T-cell (primary cell): ENCODE measurements at regions not wholly inside any gene's neighbourhood (a gene's known extent, or its start where the extent isn't known, plus 50 kb on each side); places are given as distances from the start of the nearest gene placed in this dataset.

ENCODE experiments used
- ATAC-seq, 4 experiments: fragments of 200-7000 bp in 3 of 4; fragments of 150-1000 bp in 1 of 4; cut with Tn5 transposase; replicated peaks in 1 of 4; 1 replicate in 3 of 4; 2 replicates in 1 of 4; pipeline ENCODE4 v1.10.0; 2021; ENCODE audit warnings: moderate library complexity in 3 of 4, mild to moderate bottlenecking in 2 of 4, moderate number of reproducible peaks in 1 of 4
- CTCF ChIA-PET, 2 donors: fragments of 300-600 bp; sonication (Branson Sonifier 250); formaldehyde crosslinking; loops; one replicate each; lab custom pipeline; 2022; ENCODE audit warnings: antibody characterized with exemption in 2 of 2; lab: Charles Lee
- POLR2A ChIA-PET, 2 donors: fragments of 300-600 bp; sonication (Branson Sonifier 250); formaldehyde crosslinking; loops; one replicate each; lab custom pipeline; 2022; ENCODE audit warnings: antibody characterized with exemption in 2 of 2; lab: Charles Lee
- DNase-seq, 35 experiments: peaks; one replicate each; pipeline versions ENCODE4 v3.0.0 to v3.0.0-alpha.2; 2013 to 2023
- H3K27ac ChIP-seq: one replicate; pipeline ENCODE4 v1.5.1; 2013; ENCODE audit warnings: low read length
- H3K27me3 ChIP-seq, 2 experiments: replicated peaks in 1 of 2; 1 replicate in 1 of 2; 2 replicates in 1 of 2; pipeline versions ENCODE4 v1.6.1 to v1.7.0; 2013; ENCODE audit warnings: low read length in 1 of 2, mixed read lengths in 1 of 2; ENCODE audit not compliant: control insufficient read depth in 2 of 2, insufficient read depth in 2 of 2; ENCODE audit errors: extremely low read depth in 1 of 2
- H3K36me3 ChIP-seq, 2 donors: 1 replicate in 1 of 2; 2 replicates in 1 of 2; pipeline versions ENCODE4 v1.6.1 to v1.7.0; 2013; ENCODE audit warnings: low read length in 1 of 2; ENCODE audit not compliant: control insufficient read depth in 2 of 2, insufficient read depth in 1 of 2; ENCODE audit errors: extremely low read depth in 1 of 2
- H3K4me1 ChIP-seq, 2 experiments: 1 replicate in 1 of 2; 2 replicates in 1 of 2; pipeline versions ENCODE4 v1.6.1 to v1.7.0; 2013; ENCODE audit warnings: low read length in 2 of 2, mixed read lengths in 1 of 2; ENCODE audit not compliant: insufficient read depth in 2 of 2, control insufficient read depth in 1 of 2; ENCODE audit errors: extremely low read depth in 1 of 2
- H3K4me3 ChIP-seq, 2 donors: 1 replicate in 1 of 2; 2 replicates in 1 of 2; pipeline versions ENCODE4 v1.5.1 to v1.7.0; 2013; ENCODE audit warnings: mild to moderate bottlenecking in 2 of 2, low read length in 1 of 2, moderate library complexity in 1 of 2; ENCODE audit not compliant: control insufficient read depth in 1 of 2; ENCODE audit errors: extremely low read depth in 1 of 2
- H3K9me3 ChIP-seq: 2 replicates; pipeline ENCODE4 v1.7.0; 2013
- H3K27ac Mint-ChIP-seq, 2 donors: one replicate each; pipeline ENCODE4 v1.8.0; 2020 to 2021; ENCODE audit warnings: mild to moderate bottlenecking in 2 of 2, mixed read lengths in 2 of 2
- H3K27me3 Mint-ChIP-seq, 2 donors: one replicate each; pipeline ENCODE4 v1.8.0; 2021 to 2022; ENCODE audit warnings: mixed read lengths in 2 of 2
- H3K36me3 Mint-ChIP-seq: one replicate; pipeline ENCODE4 v1.8.0; 2021; ENCODE audit warnings: mixed read lengths
- H3K4me1 Mint-ChIP-seq, 3 donors: one replicate each; pipeline ENCODE4 v1.8.0; 2020 to 2022; ENCODE audit warnings: mixed read lengths in 3 of 3, mild to moderate bottlenecking in 1 of 3
- H3K4me3 Mint-ChIP-seq, 3 donors: one replicate each; pipeline ENCODE4 v1.8.0; 2020 to 2022; ENCODE audit warnings: mild to moderate bottlenecking in 3 of 3, mixed read lengths in 3 of 3, moderate library complexity in 3 of 3
- H3K9me3 Mint-ChIP-seq, 3 donors: one replicate each; pipeline ENCODE4 v1.8.0; 2020 to 2022; ENCODE audit warnings: mixed read lengths in 3 of 3
- WGBS: methylation state at CpG from one replicate; pipeline ENCODE4 v1.1.5; 2013; ENCODE audit warnings: missing lambda C conversion rate; ENCODE audit not compliant: insufficient coverage; 5-methylcytosine and 5-hydroxymethylcytosine counted together

GRCh38 chr3:152973575-152973974 is 138.6 kb downstream of the P2RY1 start:
- no peaks in the 10 kb centered on the region for H3K9me3 Mint-ChIP-seq
- no peaks in the 10 kb centered on the region for H3K4me1 ChIP-seq
- CTCF ChIA-PET, result no interaction called here
- no peak overlapping the region for H3K4me3 ChIP-seq
- H3K27me3 Mint-ChIP-seq, result peaks cover 10 to 21% of the 10 kb centered on the region in 2 donors
- 86% methylated on average over 1 of the region's 1 CpG for whole genome bisulfite sequencing
- no peaks in the 10 kb centered on the region for H3K4me1 Mint-ChIP-seq
- H3K36me3 ChIP-seq, result no peaks in the 10 kb centered on the region
- H3K27ac Mint-ChIP-seq, result no peak overlapping the region
- POLR2A ChIA-PET, result no interaction called here
- DNase-seq, result no peak
- H3K36me3 Mint-ChIP-seq, result no peaks in the 10 kb centered on the region
- no peak overlapping the region for H3K27ac ChIP-seq
- no peaks in the 10 kb centered on the region for H3K27me3 ChIP-seq
- no peak for ATAC-seq
- H3K9me3 ChIP-seq, result no peaks in the 10 kb centered on the region
- H3K4me3 Mint-ChIP-seq, result no peak overlapping the region

GRCh38 chr3:152976239-152976638 is 141.3 kb downstream of the P2RY1 start:
- POLR2A ChIA-PET, result no interaction called here
- no peak overlapping the region for H3K4me3 Mint-ChIP-seq
- CTCF ChIA-PET, result no interaction called here
- H3K9me3 Mint-ChIP-seq, result peaks cover 0 to 1% (median 0%) of the 10 kb centered on the region in 3 donors
- H3K36me3 Mint-ChIP-seq, result no peaks in the 10 kb centered on the region
- WGBS, result 15% methylated on average over 2 of the region's 2 CpGs
- H3K4me1 ChIP-seq, result no peaks in the 10 kb centered on the region
- H3K27me3 Mint-ChIP-seq, result peaks cover 14 to 23% of the 10 kb centered on the region in 2 donors
- H3K27ac Mint-ChIP-seq, result no peak overlapping the region
- ATAC-seq (no peak), DNase-seq (no peak)
- H3K4me1 Mint-ChIP-seq, result no peaks in the 10 kb centered on the region
- H3K27me3 ChIP-seq, result peaks cover 0 to 4% of the 10 kb centered on the region in 2 experiments
- no peaks in the 10 kb centered on the region for H3K36me3 ChIP-seq
- H3K4me3 ChIP-seq, result no peak overlapping the region
- H3K9me3 ChIP-seq, result no peaks in the 10 kb centered on the region
- no peak overlapping the region for H3K27ac ChIP-seq

DNA sequence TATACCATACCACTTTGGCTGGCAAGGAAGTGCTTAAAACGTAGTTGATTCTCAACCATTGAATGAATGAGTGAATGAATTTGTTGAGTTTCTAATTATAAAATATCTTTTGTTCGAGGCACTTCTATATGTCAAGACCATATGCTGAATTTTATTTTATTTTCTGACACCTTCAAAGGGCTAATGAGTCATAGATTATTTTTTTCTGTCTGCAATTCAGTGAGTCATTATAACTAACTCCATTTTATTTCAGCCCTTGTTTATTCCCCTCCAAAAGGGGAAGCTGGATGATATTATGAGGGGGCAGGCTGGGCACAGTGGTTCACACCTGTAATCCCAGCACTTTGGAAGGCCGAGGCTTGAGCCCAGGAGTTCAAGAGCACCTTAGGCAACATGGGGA is 142.4 kb downstream of the P2RY1 start:
- H3K4me3 Mint-ChIP-seq, result no peak overlapping the region
- H3K9me3 Mint-ChIP-seq, result peaks cover 0 to 5% (median 0%) of the 10 kb centered on the region in 3 donors
- WGBS, result no CpG with 5 or more reads among the region's 3 CpGs
- ATAC-seq (no peak), DNase-seq (no peak)
- ChIA-PET POLR2A (interaction anchor here in 1 of 2 donors (0.7 kb wide), 1 partner anchor 102 kb away, joined by 3 read pairs; no protein-coding TSS in a partner anchor), CTCF (no interaction called here)
- H3K36me3 Mint-ChIP-seq, result no peaks in the 10 kb centered on the region
- Histone ChIP-seq H3K27ac (no peak overlapping the region), H3K27me3 (peaks cover 0 to 4% of the 10 kb centered on the region in 2 experiments), H3K4me3 (no peak overlapping the region), H3K4me1 (no peaks in the 10 kb centered on the region), H3K36me3 (no peaks in the 10 kb centered on the region), H3K9me3 (no peaks in the 10 kb centered on the region)
- peaks cover 15 to 23% of the 10 kb centered on the region in 2 donors for H3K27me3 Mint-ChIP-seq
- H3K4me1 Mint-ChIP-seq, result no peaks in the 10 kb centered on the region
- H3K27ac Mint-ChIP-seq, result no peak overlapping the region

DNA sequence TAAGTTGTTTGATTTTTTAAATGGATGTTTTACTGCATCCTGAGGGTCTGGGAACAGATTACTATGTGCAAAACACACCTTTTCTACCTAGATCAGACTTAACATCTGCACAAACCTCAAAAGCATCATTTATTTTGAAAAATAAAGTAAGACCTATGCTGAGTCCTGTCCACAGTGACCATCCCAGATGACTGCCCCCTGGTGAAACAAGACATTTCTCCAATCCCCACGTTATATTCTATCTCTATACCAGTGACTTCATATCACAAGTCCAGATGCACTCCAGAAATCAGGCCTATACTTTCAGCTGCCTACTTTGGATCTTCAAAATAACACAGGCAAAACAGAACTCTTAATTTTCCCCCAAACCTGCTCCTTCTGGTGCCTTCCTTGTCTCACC is 143.2 kb downstream of the P2RY1 start:
- no peak for DNase-seq
- WGBS, result 74% methylated on average over 1 of the region's 1 CpG

GRCh38 chr3:152997526-152997925 is 162.6 kb downstream of the P2RY1 start:
- no peaks in the 10 kb centered on the region for H3K36me3 Mint-ChIP-seq
- H3K4me1 Mint-ChIP-seq, result no peaks in the 10 kb centered on the region
- ATAC-seq (no peak), DNase-seq (no peak)
- Histone ChIP-seq H3K4me3 (no peak overlapping the region), H3K9me3 (no peaks in the 10 kb centered on the region), H3K4me1 (no peaks in the 10 kb centered on the region), H3K36me3 (no peaks in the 10 kb centered on the region), H3K27ac (no peak overlapping the region), H3K27me3 (peaks cover 0 to 6% of the 10 kb centered on the region in 2 experiments)
- no peak overlapping the region for H3K4me3 Mint-ChIP-seq
- H3K27me3 Mint-ChIP-seq, result peaks cover 3% of the 10 kb centered on the region in 2 donors
- H3K27ac Mint-ChIP-seq, result no peak overlapping the region
- POLR2A ChIA-PET, result no interaction called here
- no CpG with 5 or more reads among the region's 2 CpGs for WGBS
- CTCF ChIA-PET, result no interaction called here
- H3K9me3 Mint-ChIP-seq, result no peaks in the 10 kb centered on the region

More for the DNA sequence above, 143.2 kb downstream of the P2RY1 start:
- no peak for ATAC-seq
- CTCF ChIA-PET, result no interaction called here
- Histone ChIP-seq H3K27ac (no peak overlapping the region), H3K36me3 (no peaks in the 10 kb centered on the region), H3K4me1 (no peaks in the 10 kb centered on the region), H3K27me3 (peaks cover 0 to 4% of the 10 kb centered on the region in 2 experiments), H3K9me3 (no peaks in the 10 kb centered on the region), H3K4me3 (no peak overlapping the region)
- Mint-ChIP-seq H3K36me3 (no peaks in the 10 kb centered on the region), H3K27me3 (peaks cover 20 to 27% of the 10 kb centered on the region in 2 donors), H3K4me3 (no peak overlapping the region), H3K27ac (no peak overlapping the region), H3K9me3 (peaks cover 0 to 5% (median 0%) of the 10 kb centered on the region in 3 donors), H3K4me1 (no peaks in the 10 kb centered on the region)
- POLR2A ChIA-PET, result no interaction called here

DNA sequence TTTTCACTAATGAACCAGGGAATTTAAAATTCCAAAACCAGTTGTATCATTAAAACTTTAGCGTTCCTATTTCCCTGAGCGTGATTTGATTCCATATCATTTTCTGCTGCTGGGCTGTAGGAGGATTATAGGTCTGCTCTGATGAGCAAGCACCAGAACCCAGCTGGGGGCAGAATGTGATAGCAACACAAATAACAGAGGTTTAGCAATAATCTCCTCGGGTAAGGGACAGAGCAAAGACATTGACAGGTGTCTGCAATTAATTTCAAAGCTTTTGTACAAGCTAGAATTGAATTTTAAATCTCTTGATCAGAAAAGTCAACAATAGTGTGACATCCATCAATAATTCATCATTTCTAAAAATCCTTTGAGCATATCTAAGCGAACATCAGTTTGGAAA is 163.4 kb upstream of the RAP2B start:
- ChIA-PET POLR2A (no interaction called here), CTCF (no interaction called here)
- H3K4me1 Mint-ChIP-seq, result no peaks in the 10 kb centered on the region
- peaks cover 0 to 6% of the 10 kb centered on the region in 2 experiments for H3K27me3 ChIP-seq
- no peak overlapping the region for H3K4me3 Mint-ChIP-seq
- H3K27me3 Mint-ChIP-seq, result peaks cover 3% of the 10 kb centered on the region in 2 donors
- no peaks in the 10 kb centered on the region for H3K9me3 Mint-ChIP-seq
- H3K4me3 ChIP-seq, result no peak overlapping the region
- no peaks in the 10 kb centered on the region for H3K9me3 ChIP-seq
- no CpG with 5 or more reads among the region's 4 CpGs for WGBS
- H3K4me1 ChIP-seq, result no peaks in the 10 kb centered on the region
- no peaks in the 10 kb centered on the region for H3K36me3 Mint-ChIP-seq
- no peak overlapping the region for H3K27ac ChIP-seq
- no peak for DNase-seq
- ATAC-seq, result no peak
- no peak overlapping the region for H3K27ac Mint-ChIP-seq
- H3K36me3 ChIP-seq, result no peaks in the 10 kb centered on the region

- Histone ChIP-seq H3K4me3 (no peak overlapping the region), H3K9me3 (no peaks in the 10 kb centered on the region), H3K27me3 (peaks cover 0 to 10% of the 10 kb centered on the region in 2 experiments), H3K27ac (no peak overlapping the region), H3K4me1 (no peaks in the 10 kb centered on the region), H3K36me3 (no peaks in the 10 kb centered on the region)
- ATAC-seq (no peak), DNase-seq (no peak)
- Mint-ChIP-seq H3K27me3 (peaks cover 3 to 7% of the 10 kb centered on the region in 2 donors), H3K4me1 (no peaks in the 10 kb centered on the region), H3K9me3 (no peaks in the 10 kb centered on the region), H3K36me3 (no peaks in the 10 kb centered on the region), H3K27ac (no peak overlapping the region), H3K4me3 (no peak overlapping the region)
- ChIA-PET POLR2A (no interaction called here), CTCF (no interaction called here)
- no CpG with 5 or more reads among the region's 2 CpGs for WGBS
Observed at GRCh38 chr3:153000325-153000724, 161.7 kb upstream of the RAP2B start.
